Ascending aorta (tissue), 2 donors: ENCODE measurements at regions not wholly inside any gene's neighbourhood (a gene's known extent, or its start where the extent isn't known, plus 50 kb on each side); places are given as distances from the start of the nearest gene placed in this dataset.

ENCODE experiments used
- DNase-seq, 2 donors: peaks; one replicate each; pipeline ENCODE4 v3.0.0-alpha.2; 2019; ENCODE audit warnings: low spot score in 2 of 2
- H3K27ac ChIP-seq, 2 donors: fragments of 200-600 bp; sonication (generic); one replicate each; pipeline ENCODE4 v1.5.1; 2016 to 2017; ENCODE audit warnings: mild to moderate bottlenecking in 1 of 2
- H3K27me3 ChIP-seq: fragments of 200-600 bp; sonication (generic); one replicate; pipeline ENCODE4 v1.5.1; 2017
- H3K36me3 ChIP-seq, 2 donors: fragments of 200-600 bp; sonication (generic); one replicate each; pipeline ENCODE4 v1.5.1; 2016
- H3K4me1 ChIP-seq, 2 donors: fragments of 200-600 bp; sonication (generic); one replicate each; pipeline ENCODE4 v1.5.1; 2016 to 2017; ENCODE audit warnings: mild to moderate bottlenecking in 1 of 2
- H3K4me3 ChIP-seq, 2 donors: fragments of 200-600 bp; sonication (generic); one replicate each; pipeline ENCODE4 v1.5.1; 2016 to 2017; ENCODE audit warnings: mild to moderate bottlenecking in 1 of 2
- H3K9me3 ChIP-seq, 2 donors: fragments of 200-600 bp; sonication (generic); one replicate each; pipeline ENCODE4 v1.5.1; 2016
- intact Hi-C: fragments of 100-400 bp; cut with DNase I; formaldehyde crosslinking; loops from one replicate; pipeline ENCODE4 v1.15.1; 2023
- TF ChIP-seq, protein P1 (sequence below), 3 experiments: fragments of 200-600 bp in 2 of 3; fragments of 450-650 bp in 1 of 3; sonication (generic) in 2 of 3; IDR thresholded peaks; one replicate each; pipeline ENCODE4 v1.5.1; 2016 to 2019; ENCODE audit warnings: antibody characterized with exemption in 3 of 3, mild to moderate bottlenecking in 1 of 3, moderate library complexity in 1 of 3

DNA sequence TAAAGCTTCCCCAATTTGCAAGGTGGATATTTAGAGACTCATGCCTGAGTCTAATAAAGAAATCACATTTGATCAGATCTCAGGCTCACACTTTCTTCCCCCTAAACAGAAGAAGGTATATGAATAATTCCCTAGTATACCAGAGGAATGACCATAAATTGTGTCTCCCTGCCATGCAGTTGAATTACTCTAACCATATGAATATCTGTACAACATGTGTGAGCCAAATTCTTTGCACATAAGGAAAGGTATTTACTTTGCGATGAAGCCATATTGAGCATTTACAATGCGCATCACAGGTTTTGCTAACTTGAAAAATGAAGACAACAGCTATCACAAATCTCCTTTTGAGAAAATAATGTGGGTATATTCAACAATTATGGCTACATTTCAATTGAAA lies 479.4 kb downstream of the NR2F1-AS1 start:
- Histone ChIP-seq H3K4me1 (no peaks in the 10 kb centered on the region), H3K9me3 (no peaks in the 10 kb centered on the region), H3K36me3 (no peaks in the 10 kb centered on the region), H3K27ac (no peak overlapping the region), H3K4me3 (no peak overlapping the region), H3K27me3 (no peaks in the 10 kb centered on the region)
- TF ChIP-seq, protein P1, sequence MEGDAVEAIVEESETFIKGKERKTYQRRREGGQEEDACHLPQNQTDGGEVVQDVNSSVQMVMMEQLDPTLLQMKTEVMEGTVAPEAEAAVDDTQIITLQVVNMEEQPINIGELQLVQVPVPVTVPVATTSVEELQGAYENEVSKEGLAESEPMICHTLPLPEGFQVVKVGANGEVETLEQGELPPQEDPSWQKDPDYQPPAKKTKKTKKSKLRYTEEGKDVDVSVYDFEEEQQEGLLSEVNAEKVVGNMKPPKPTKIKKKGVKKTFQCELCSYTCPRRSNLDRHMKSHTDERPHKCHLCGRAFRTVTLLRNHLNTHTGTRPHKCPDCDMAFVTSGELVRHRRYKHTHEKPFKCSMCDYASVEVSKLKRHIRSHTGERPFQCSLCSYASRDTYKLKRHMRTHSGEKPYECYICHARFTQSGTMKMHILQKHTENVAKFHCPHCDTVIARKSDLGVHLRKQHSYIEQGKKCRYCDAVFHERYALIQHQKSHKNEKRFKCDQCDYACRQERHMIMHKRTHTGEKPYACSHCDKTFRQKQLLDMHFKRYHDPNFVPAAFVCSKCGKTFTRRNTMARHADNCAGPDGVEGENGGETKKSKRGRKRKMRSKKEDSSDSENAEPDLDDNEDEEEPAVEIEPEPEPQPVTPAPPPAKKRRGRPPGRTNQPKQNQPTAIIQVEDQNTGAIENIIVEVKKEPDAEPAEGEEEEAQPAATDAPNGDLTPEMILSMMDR (IDR thresholded peaks at IDR 0.05): no peak
- DNase-seq: no peak
- intact Hi-C loops: no loop called here

DNA sequence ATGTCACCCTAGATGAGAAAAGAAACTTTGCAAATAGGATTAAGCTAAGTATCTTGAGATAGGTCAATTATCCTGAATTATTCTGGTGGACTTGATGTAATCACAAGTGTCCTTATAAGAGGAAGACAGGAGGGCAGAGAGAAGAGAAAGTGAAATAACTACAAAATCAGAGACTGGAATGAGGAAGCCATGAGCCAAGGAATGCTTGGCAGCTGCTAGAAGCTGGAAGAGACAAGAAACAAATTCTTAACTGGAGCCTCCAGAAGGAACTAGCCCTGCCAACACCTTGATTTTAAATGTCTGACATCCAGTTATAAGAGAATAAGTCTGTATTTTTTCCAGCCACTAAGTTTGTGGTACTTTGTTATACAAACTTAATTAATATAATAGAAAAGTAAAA lies 480.0 kb downstream of the NR2F1-AS1 start:
- Histone ChIP-seq H3K27me3 (no peaks in the 10 kb centered on the region), H3K27ac (no peak overlapping the region), H3K36me3 (no peaks in the 10 kb centered on the region), H3K9me3 (no peaks in the 10 kb centered on the region), H3K4me1 (no peaks in the 10 kb centered on the region), H3K4me3 (no peak overlapping the region)
- no peak for DNase-seq
- TF ChIP-seq, protein P1 (IDR thresholded peaks at IDR 0.05): no peak
- intact Hi-C loops: no loop called here

DNA sequence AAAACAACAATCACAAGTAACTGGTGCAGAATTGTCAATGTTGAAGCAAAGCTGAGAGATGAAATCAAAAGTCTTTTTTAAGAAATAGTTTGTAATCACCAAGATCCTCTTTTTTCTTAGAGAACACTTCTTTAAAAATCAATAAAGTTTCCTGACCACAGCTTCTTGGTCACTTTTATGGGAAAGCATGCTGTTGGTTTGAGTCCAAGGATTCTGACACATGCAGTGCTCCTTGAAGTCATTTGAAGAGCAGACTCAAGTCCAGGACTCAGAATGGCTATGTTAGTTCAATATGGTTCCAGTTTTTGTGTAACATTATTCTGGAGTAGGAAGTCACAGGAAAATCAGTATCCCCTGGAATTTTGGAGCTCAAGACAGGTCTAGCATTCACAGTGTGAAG lies 480.6 kb downstream of the NR2F1-AS1 start:
- no peaks in the 10 kb centered on the region for H3K36me3 ChIP-seq
- DNase-seq: no peak
- H3K4me3 ChIP-seq: no peak overlapping the region
- no peaks in the 10 kb centered on the region for H3K9me3 ChIP-seq
- H3K27ac ChIP-seq: no peak overlapping the region
- H3K27me3 ChIP-seq: no peaks in the 10 kb centered on the region
- intact Hi-C loops: no loop called here
- no peaks in the 10 kb centered on the region for H3K4me1 ChIP-seq
- TF ChIP-seq, protein P1 (IDR thresholded peaks at IDR 0.05): no peak

DNA sequence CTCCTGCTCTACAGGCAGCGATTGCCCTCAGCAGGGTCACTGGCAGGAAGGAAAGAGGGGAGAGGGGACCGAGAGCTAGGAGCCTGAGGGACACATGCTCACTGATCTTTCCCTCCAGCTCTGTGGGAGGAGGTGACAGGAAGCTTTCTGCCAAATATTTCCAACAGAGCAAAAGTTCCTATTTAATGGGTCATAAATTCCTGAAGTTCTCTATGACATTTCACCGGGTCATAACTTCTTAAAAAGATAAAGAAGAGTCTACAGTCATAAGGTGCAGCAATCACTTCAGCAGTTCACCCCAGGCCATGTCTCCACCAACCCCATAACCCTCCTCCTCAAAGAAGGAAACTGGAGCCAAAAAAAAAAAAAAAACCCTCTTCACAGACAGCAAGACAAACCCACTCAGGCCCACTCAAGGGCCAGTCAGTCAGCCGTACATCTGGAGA lies 481.1 kb downstream of the NR2F1-AS1 start:
- Histone ChIP-seq H3K9me3 (no peaks in the 10 kb centered on the region), H3K27me3 (no peaks in the 10 kb centered on the region), H3K4me3 (no peak overlapping the region), H3K4me1 (no peaks in the 10 kb centered on the region), H3K36me3 (no peaks in the 10 kb centered on the region), H3K27ac (no peak overlapping the region)
- DNase-seq: no peak
- TF ChIP-seq, protein P1 (IDR thresholded peaks at IDR 0.05): no peak
- intact Hi-C loops: no loop called here

DNA sequence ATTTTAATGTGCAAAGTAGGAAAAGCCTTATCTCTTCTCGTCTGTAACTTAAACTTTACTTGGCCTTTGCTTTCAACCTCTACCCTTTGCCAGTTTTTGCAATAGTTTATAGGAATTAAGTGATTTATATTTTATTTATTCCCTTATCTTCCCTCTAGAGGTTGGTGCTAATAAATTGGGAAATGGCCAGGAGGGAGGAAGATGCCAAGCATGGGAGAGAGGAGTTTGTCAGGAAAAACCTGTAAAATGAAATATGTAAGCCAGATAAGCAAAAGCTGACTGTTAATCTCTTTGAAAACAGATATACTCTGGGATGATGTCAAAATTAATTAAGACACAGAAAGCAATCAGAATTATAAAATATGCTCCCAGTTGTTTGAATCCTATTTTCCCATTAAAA lies 484.5 kb downstream of the NR2F1-AS1 start:
- H3K36me3 ChIP-seq: no peaks in the 10 kb centered on the region
- no peak overlapping the region for H3K27ac ChIP-seq
- DNase-seq: no peak
- H3K4me1 ChIP-seq: no peaks in the 10 kb centered on the region
- no peaks in the 10 kb centered on the region for H3K9me3 ChIP-seq
- no peak overlapping the region for H3K4me3 ChIP-seq
- TF ChIP-seq, protein P1 (IDR thresholded peaks at IDR 0.05): no peak
- H3K27me3 ChIP-seq: no peaks in the 10 kb centered on the region
- intact Hi-C loops: no loop called here
